Astrocyte (in vitro differentiated cells and primary cell): ENCODE measurements at regions not wholly inside any gene's neighbourhood (a gene's known extent, or its start where the extent isn't known, plus 50 kb on each side); places are given as distances from the start of the nearest gene placed in this dataset.

Experiments
- DNase-seq: peaks from one replicate; pipeline ENCODE4 v3.0.0-alpha.2; 2010; ENCODE audit warnings: low read depth
- FAIRE-seq: peaks from 2 replicates; lab custom pipeline; 2011; peaks lifted over from hg19 to GRCh38; lab: Jason Lieb, UNC
- H2AFZ ChIP-seq: 2 replicates; pipeline ENCODE4 v1.6.0; 2012; ENCODE audit warnings: low read depth, low read length, inconsistent platforms
- H3K27ac ChIP-seq: 2 replicates; pipeline ENCODE4 v1.5.1; 2011; ENCODE audit warnings: low read depth, low read length, inconsistent platforms
- H3K27me3 ChIP-seq: 2 replicates; pipeline ENCODE4 v1.6.0; 2011; ENCODE audit warnings: low read length, inconsistent platforms; ENCODE audit not compliant: insufficient read depth
- H3K36me3 ChIP-seq: 2 replicates; pipeline ENCODE4 v1.5.1; 2011; ENCODE audit warnings: low read length, inconsistent platforms; ENCODE audit not compliant: insufficient read depth
- H3K4me1 ChIP-seq: 2 replicates; pipeline ENCODE4 v1.5.1; 2011; ENCODE audit warnings: low read length, inconsistent platforms; ENCODE audit not compliant: insufficient read depth
- H3K4me2 ChIP-seq: 2 replicates; pipeline ENCODE4 v1.6.0; 2012; ENCODE audit warnings: low read length, inconsistent platforms
- H3K4me3 ChIP-seq: 2 replicates; pipeline ENCODE4 v1.5.1; 2011; ENCODE audit warnings: low read depth, mild to moderate bottlenecking, low read length, inconsistent platforms; ENCODE audit not compliant: insufficient read depth
- H3K79me2 ChIP-seq: 2 replicates; pipeline ENCODE4 v1.6.0; 2012; ENCODE audit warnings: mild to moderate bottlenecking, low read length, inconsistent platforms; ENCODE audit not compliant: insufficient read depth
- H3K9ac ChIP-seq: 2 replicates; pipeline ENCODE4 v1.6.0; 2012; ENCODE audit warnings: mild to moderate bottlenecking, low read length, inconsistent platforms
- H3K9me3 ChIP-seq: 2 replicates; pipeline ENCODE4 v1.5.1; 2012; ENCODE audit warnings: low read depth, mild to moderate bottlenecking, low read length, inconsistent platforms; ENCODE audit not compliant: insufficient read depth
- H4K20me1 ChIP-seq: 2 replicates; pipeline ENCODE4 v1.6.0; 2012; ENCODE audit warnings: low read length, inconsistent platforms; ENCODE audit not compliant: insufficient read depth
- H3K27ac Mint-ChIP-seq: one replicate; pipeline ENCODE4 v1.8.0; 2021; ENCODE audit warnings: mild to moderate bottlenecking, mixed read lengths; ENCODE audit not compliant: unreplicated experiment
- H3K27me3 Mint-ChIP-seq: one replicate; pipeline ENCODE4 v1.8.0; 2021; ENCODE audit warnings: low read depth, mixed read lengths; ENCODE audit not compliant: unreplicated experiment
- H3K36me3 Mint-ChIP-seq: one replicate; pipeline ENCODE4 v1.8.0; 2021; ENCODE audit warnings: low read depth, mixed read lengths; ENCODE audit not compliant: unreplicated experiment
- H3K4me1 Mint-ChIP-seq: one replicate; pipeline ENCODE4 v1.8.0; 2021; ENCODE audit warnings: low read depth, mixed read lengths; ENCODE audit not compliant: unreplicated experiment
- H3K4me3 Mint-ChIP-seq: one replicate; pipeline ENCODE4 v1.8.0; 2021; ENCODE audit warnings: mild to moderate bottlenecking, moderate library complexity, mixed read lengths; ENCODE audit not compliant: unreplicated experiment
- H3K9me3 Mint-ChIP-seq: one replicate; pipeline ENCODE4 v1.8.0; 2021; ENCODE audit warnings: mild to moderate bottlenecking, mixed read lengths; ENCODE audit not compliant: unreplicated experiment
- CTCF ChIP-seq: IDR thresholded peaks from 2 replicates; pipeline ENCODE4 v1.5.1; 2011; ENCODE audit warnings: low read depth, mild to moderate bottlenecking, inconsistent platforms, low read length, moderate library complexity; ENCODE audit not compliant: insufficient read depth
- EZH2 ChIP-seq: IDR thresholded peaks from 2 replicates; pipeline ENCODE4 v1.6.1; 2012; ENCODE audit warnings: mild to moderate bottlenecking, low read length, inconsistent platforms; ENCODE audit not compliant: insufficient read depth

- no peaks in the 10 kb centered on the region for H3K27me3 ChIP-seq
- TF ChIP-seq EZH2: no peak
- TF ChIP-seq CTCF: no peak
- no peak overlapping the region for H3K4me3 Mint-ChIP-seq
- DNase-seq (no peak), FAIRE-seq (no peak)
- H3K27me3 Mint-ChIP-seq: no peaks in the 10 kb centered on the region
- H3K9me3 ChIP-seq: no peaks in the 10 kb centered on the region
- H3K36me3 ChIP-seq: no peaks in the 10 kb centered on the region
- no peak overlapping the region for H3K9ac ChIP-seq
- H3K4me2 ChIP-seq: no peak overlapping the region
- no peak overlapping the region for H3K27ac Mint-ChIP-seq
- H4K20me1 ChIP-seq: no peaks in the 10 kb centered on the region
- no peaks in the 10 kb centered on the region for H3K79me2 ChIP-seq
- no peaks in the 10 kb centered on the region for H3K9me3 Mint-ChIP-seq
- H3K36me3 Mint-ChIP-seq: no peaks in the 10 kb centered on the region
- H3K4me1 Mint-ChIP-seq: no peaks in the 10 kb centered on the region
- no peak overlapping the region for H2AFZ ChIP-seq
- H3K27ac ChIP-seq: no peak overlapping the region
- H3K4me3 ChIP-seq: no peak overlapping the region
- no peaks in the 10 kb centered on the region for H3K4me1 ChIP-seq
Observed at GRCh38 chr5:92963800-92964199, 617.2 kb downstream of the NR2F1-AS1 start.

- no peaks in the 10 kb centered on the region for H3K4me1 ChIP-seq
- Mint-ChIP-seq H3K36me3 (no peaks in the 10 kb centered on the region), H3K4me1 (no peaks in the 10 kb centered on the region), H3K9me3 (no peaks in the 10 kb centered on the region), H3K4me3 (no peak overlapping the region), H3K27me3 (no peaks in the 10 kb centered on the region), H3K27ac (no peak overlapping the region)
- no peaks in the 10 kb centered on the region for H3K27me3 ChIP-seq
- FAIRE-seq (no peak), DNase-seq (no peak)
- H2AFZ ChIP-seq: no peak overlapping the region
- TF ChIP-seq EZH2 (no peak), CTCF (no peak)
- no peaks in the 10 kb centered on the region for H3K9me3 ChIP-seq
- H3K79me2 ChIP-seq: no peaks in the 10 kb centered on the region
- no peaks in the 10 kb centered on the region for H4K20me1 ChIP-seq
- H3K27ac ChIP-seq: no peak overlapping the region
- no peak overlapping the region for H3K9ac ChIP-seq
- no peaks in the 10 kb centered on the region for H3K36me3 ChIP-seq
- H3K4me3 ChIP-seq: no peak overlapping the region
- no peak overlapping the region for H3K4me2 ChIP-seq
Observed at GRCh38 chr5:92962752-92963151, 618.3 kb downstream of the NR2F1-AS1 start.

- DNase-seq: no peak
- TF ChIP-seq CTCF (no peak), EZH2 (no peak)
- no peaks in the 10 kb centered on the region for H3K36me3 ChIP-seq
- no peaks in the 10 kb centered on the region for H3K79me2 ChIP-seq
- no peaks in the 10 kb centered on the region for H3K4me1 ChIP-seq
- Mint-ChIP-seq H3K9me3 (peaks cover 10% of the 10 kb centered on the region), H3K27ac (no peak overlapping the region), H3K4me1 (no peaks in the 10 kb centered on the region), H3K27me3 (no peaks in the 10 kb centered on the region), H3K36me3 (peaks cover 3% of the 10 kb centered on the region), H3K4me3 (no peak overlapping the region)
- no peak overlapping the region for H3K9ac ChIP-seq
- no peak overlapping the region for H2AFZ ChIP-seq
- H3K27me3 ChIP-seq: no peaks in the 10 kb centered on the region
- H3K9me3 ChIP-seq: no peaks in the 10 kb centered on the region
- FAIRE-seq: no peak
- H4K20me1 ChIP-seq: no peaks in the 10 kb centered on the region
- no peak overlapping the region for H3K4me3 ChIP-seq
- no peak overlapping the region for H3K4me2 ChIP-seq
- no peak overlapping the region for H3K27ac ChIP-seq
Observed at GRCh38 chr5:92956886-92957285, 624.1 kb downstream of the NR2F1-AS1 start.
